HEK293 (cell line): ENCODE measurements at regions not wholly inside any gene's neighbourhood (a gene's known extent, or its start where the extent isn't known, plus 50 kb on each side); places are given as distances from the start of the nearest gene placed in this dataset.

Source experiments
- CTCF ChIP-seq: fragments of 450-650 bp; formaldehyde crosslinking; IDR thresholded peaks from 2 replicates; pipeline ENCODE4 v1.5.1; 2016; ENCODE audit warnings: missing biosample characterization, missing genetic modification characterization
- ZBTB8A ChIP-seq: fragments of 450-650 bp; formaldehyde crosslinking; IDR thresholded peaks from 2 replicates; pipeline ENCODE4 v1.5.1; 2016; ENCODE audit warnings: missing biosample characterization, missing genetic modification characterization
- ZNF10 ChIP-seq: fragments of 450-650 bp; formaldehyde crosslinking; IDR thresholded peaks from 2 replicates; pipeline ENCODE4 v1.5.1; 2017; ENCODE audit warnings: missing biosample characterization, missing genetic modification characterization
- ZNF19 ChIP-seq: fragments of 450-650 bp; formaldehyde crosslinking; IDR thresholded peaks from 2 replicates; pipeline ENCODE4; 2016; ENCODE audit warnings: missing biosample characterization, missing genetic modification characterization, low read depth
- ZNF23 ChIP-seq: fragments of 450-650 bp; formaldehyde crosslinking; IDR thresholded peaks from 2 replicates; pipeline ENCODE4 v1.5.1; 2016; ENCODE audit warnings: missing biosample characterization, missing genetic modification characterization, borderline replicate concordance
- ZNF501 ChIP-seq: fragments of 450-650 bp; formaldehyde crosslinking; IDR thresholded peaks from 2 replicates; pipeline ENCODE4 v1.5.1; 2016; ENCODE audit warnings: missing biosample characterization, missing genetic modification characterization
- ZNF677 ChIP-seq: fragments of 450-650 bp; IDR thresholded peaks from 2 replicates; pipeline ENCODE4 v1.5.0; 2018; ENCODE audit warnings: missing biosample characterization, mild to moderate bottlenecking, missing genetic modification characterization, moderate library complexity

DNA sequence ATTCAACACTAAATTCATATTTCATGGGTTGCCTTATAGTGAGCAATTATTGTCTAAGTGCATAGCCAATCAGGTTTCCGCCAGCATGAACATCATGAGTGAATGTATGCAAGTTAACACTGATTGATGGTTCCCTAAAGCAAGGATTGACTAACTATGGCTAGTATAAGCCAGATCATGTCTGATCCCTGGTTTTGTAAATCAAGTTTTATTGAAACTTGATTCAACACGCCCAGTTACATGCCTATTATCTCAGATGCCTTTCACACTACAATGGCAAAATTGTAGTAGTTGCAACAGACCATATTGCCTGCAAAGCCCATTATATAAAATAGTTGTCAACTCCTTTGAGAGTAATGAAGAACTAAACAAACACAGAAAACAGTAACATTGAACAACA is 1127.4 kb downstream of the NCAM2 start:
- TF ChIP-seq ZNF23 (tag by site-specific recombination), result no peak
- TF ChIP-seq ZNF501, result no peak
- no peak for TF ChIP-seq ZBTB8A (tag by site-specific recombination)
- TF ChIP-seq CTCF (tag by site-specific recombination), result no peak
- no peak for TF ChIP-seq ZNF677
- no peak for TF ChIP-seq ZNF19 (tag by site-specific recombination)
- TF ChIP-seq ZNF10 (tag by site-specific recombination), result no peak
